Hepatocyte (in vitro differentiated cells): ENCODE measurements at regions not wholly inside any gene's neighbourhood (a gene's known extent, or its start where the extent isn't known, plus 50 kb on each side); places are given as distances from the start of the nearest gene placed in this dataset.

Experiments used
- DNase-seq: peaks from one replicate; pipeline ENCODE4 v3.0.0-alpha.2; 2016; ENCODE audit warnings: low spot score
- H2AFZ ChIP-seq: fragments of 200-600 bp; sonication (generic); 2 replicates; pipeline ENCODE4 v1.6.0; 2016; ENCODE audit warnings: antibody characterized with exemption, mild to moderate bottlenecking
- H3K27ac ChIP-seq: fragments of 200-600 bp; sonication (generic); 2 replicates; pipeline ENCODE4 v1.5.1; 2016; ENCODE audit warnings: mild to moderate bottlenecking
- H3K27me3 ChIP-seq: fragments of 200-600 bp; sonication (generic); 2 replicates; pipeline ENCODE4 v1.6.1; 2016
- H3K36me3 ChIP-seq: fragments of 200-600 bp; sonication (generic); replicated peaks from 2 replicates; pipeline ENCODE4 v1.5.1; 2016; ENCODE audit warnings: low read depth; ENCODE audit not compliant: insufficient read depth
- H3K4me1 ChIP-seq: fragments of 200-600 bp; sonication (generic); 2 replicates; pipeline ENCODE4 v1.5.1; 2016; ENCODE audit warnings: mild to moderate bottlenecking, moderate library complexity; ENCODE audit not compliant: insufficient read depth
- H3K4me2 ChIP-seq: fragments of 200-600 bp; sonication (generic); 2 replicates; pipeline ENCODE4 v1.6.0; 2016
- H3K4me3 ChIP-seq: fragments of 200-600 bp; sonication (generic); 2 replicates; pipeline ENCODE4 v1.5.1; 2016; ENCODE audit warnings: mild to moderate bottlenecking
- H3K79me2 ChIP-seq: fragments of 200-600 bp; sonication (generic); 2 replicates; pipeline ENCODE4 v1.6.0; 2017; ENCODE audit warnings: mild to moderate bottlenecking
- H3K9me2 ChIP-seq: fragments of 200-600 bp; sonication (generic); replicated peaks from 2 replicates; pipeline ENCODE4 v1.6.0; 2017; ENCODE audit warnings: mild to moderate bottlenecking; ENCODE audit not compliant: insufficient read depth
- H3K9me3 ChIP-seq: fragments of 200-600 bp; sonication (generic); 2 replicates; pipeline ENCODE4 v1.5.1; 2016; ENCODE audit warnings: low read depth, mild to moderate bottlenecking
- H4K20me1 ChIP-seq: fragments of 200-600 bp; sonication (generic); 2 replicates; pipeline ENCODE4 v1.6.0; 2016; ENCODE audit warnings: mild to moderate bottlenecking; ENCODE audit not compliant: insufficient read depth, poor library complexity, severe bottlenecking
- EZH2 ChIP-seq: fragments of 200-600 bp; sonication (generic); IDR thresholded peaks from 2 replicates; pipeline ENCODE4 v1.6.1; 2016; ENCODE audit warnings: antibody characterized with exemption, mild to moderate bottlenecking, borderline replicate concordance
- EZH2phosphoT487 ChIP-seq: fragments of 200-600 bp; sonication (generic); IDR thresholded peaks from one replicate; pipeline ENCODE4 v1.6.1; 2018; ENCODE audit warnings: antibody characterized with exemption, mild to moderate bottlenecking, low read depth, moderate library complexity; ENCODE audit not compliant: unreplicated experiment, severe bottlenecking
- WGBS: methylation state at CpG from one replicate; pipeline ENCODE4 v1.1.6; 2016; ENCODE audit warnings: low lambda C conversion rate; ENCODE audit errors: missing lambda C conversion rate; 5-methylcytosine and 5-hydroxymethylcytosine counted together
- TF ChIP-seq, protein P1 (sequence below): fragments of 200-600 bp; sonication (generic); IDR thresholded peaks from 2 replicates; pipeline ENCODE4 v1.5.1; 2016; ENCODE audit warnings: antibody characterized with exemption, mild to moderate bottlenecking; ENCODE audit not compliant: poor library complexity

DNA sequence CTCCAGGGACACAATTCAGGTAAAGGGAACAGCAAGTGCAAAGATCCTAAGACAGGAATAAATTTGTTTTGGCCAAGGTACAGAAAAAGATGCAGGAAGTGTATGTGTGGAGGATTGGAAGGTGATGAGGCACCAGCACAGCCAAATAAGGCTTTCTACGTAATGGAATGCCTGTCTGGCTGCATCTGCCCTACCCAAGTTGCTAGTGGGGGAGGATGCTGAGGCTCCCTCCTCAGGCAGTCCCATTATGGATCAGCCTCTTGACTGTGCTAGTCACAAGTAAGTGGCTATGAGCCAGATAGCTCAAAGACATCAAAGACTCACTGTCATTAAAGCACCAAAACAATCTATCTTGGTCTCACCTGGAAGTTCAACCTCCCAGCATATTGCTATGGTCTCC, 300.9 kb upstream of the FAT4 start:
- Histone ChIP-seq H3K9me3 (no peaks in the 10 kb centered on the region), H3K27me3 (no peaks in the 10 kb centered on the region), H3K4me3 (no peak overlapping the region), H3K79me2 (no peaks in the 10 kb centered on the region), H2AFZ (no peak overlapping the region), H4K20me1 (no peaks in the 10 kb centered on the region), H3K4me1 (no peaks in the 10 kb centered on the region), H3K9me2 (no peaks in the 10 kb centered on the region), H3K4me2 (no peak overlapping the region), H3K27ac (no peak overlapping the region), H3K36me3 (no peaks in the 10 kb centered on the region)
- no peak for DNase-seq
- WGBS: 78% methylated on average over 1 of the region's 1 CpG
- TF ChIP-seq, protein P1, sequence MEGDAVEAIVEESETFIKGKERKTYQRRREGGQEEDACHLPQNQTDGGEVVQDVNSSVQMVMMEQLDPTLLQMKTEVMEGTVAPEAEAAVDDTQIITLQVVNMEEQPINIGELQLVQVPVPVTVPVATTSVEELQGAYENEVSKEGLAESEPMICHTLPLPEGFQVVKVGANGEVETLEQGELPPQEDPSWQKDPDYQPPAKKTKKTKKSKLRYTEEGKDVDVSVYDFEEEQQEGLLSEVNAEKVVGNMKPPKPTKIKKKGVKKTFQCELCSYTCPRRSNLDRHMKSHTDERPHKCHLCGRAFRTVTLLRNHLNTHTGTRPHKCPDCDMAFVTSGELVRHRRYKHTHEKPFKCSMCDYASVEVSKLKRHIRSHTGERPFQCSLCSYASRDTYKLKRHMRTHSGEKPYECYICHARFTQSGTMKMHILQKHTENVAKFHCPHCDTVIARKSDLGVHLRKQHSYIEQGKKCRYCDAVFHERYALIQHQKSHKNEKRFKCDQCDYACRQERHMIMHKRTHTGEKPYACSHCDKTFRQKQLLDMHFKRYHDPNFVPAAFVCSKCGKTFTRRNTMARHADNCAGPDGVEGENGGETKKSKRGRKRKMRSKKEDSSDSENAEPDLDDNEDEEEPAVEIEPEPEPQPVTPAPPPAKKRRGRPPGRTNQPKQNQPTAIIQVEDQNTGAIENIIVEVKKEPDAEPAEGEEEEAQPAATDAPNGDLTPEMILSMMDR: no peak
- TF ChIP-seq EZH2 (no peak), EZH2phosphoT487 (no peak)

GRCh38 chr4:125011646-125012045, 299.1 kb upstream of the ANKRD50 start:
- Histone ChIP-seq H3K79me2 (no peaks in the 10 kb centered on the region), H4K20me1 (no peaks in the 10 kb centered on the region), H3K27ac (no peak overlapping the region), H3K4me1 (no peaks in the 10 kb centered on the region), H3K9me2 (no peaks in the 10 kb centered on the region), H3K4me2 (no peak overlapping the region), H3K9me3 (no peaks in the 10 kb centered on the region), H3K36me3 (no peaks in the 10 kb centered on the region), H3K4me3 (no peak overlapping the region), H2AFZ (no peak overlapping the region), H3K27me3 (no peaks in the 10 kb centered on the region)
- TF ChIP-seq EZH2phosphoT487: no peak
- TF ChIP-seq EZH2: no peak
- TF ChIP-seq, protein P1: no peak
- no peak for DNase-seq
- 97% methylated on average over 2 of the region's 2 CpGs for WGBS

DNA sequence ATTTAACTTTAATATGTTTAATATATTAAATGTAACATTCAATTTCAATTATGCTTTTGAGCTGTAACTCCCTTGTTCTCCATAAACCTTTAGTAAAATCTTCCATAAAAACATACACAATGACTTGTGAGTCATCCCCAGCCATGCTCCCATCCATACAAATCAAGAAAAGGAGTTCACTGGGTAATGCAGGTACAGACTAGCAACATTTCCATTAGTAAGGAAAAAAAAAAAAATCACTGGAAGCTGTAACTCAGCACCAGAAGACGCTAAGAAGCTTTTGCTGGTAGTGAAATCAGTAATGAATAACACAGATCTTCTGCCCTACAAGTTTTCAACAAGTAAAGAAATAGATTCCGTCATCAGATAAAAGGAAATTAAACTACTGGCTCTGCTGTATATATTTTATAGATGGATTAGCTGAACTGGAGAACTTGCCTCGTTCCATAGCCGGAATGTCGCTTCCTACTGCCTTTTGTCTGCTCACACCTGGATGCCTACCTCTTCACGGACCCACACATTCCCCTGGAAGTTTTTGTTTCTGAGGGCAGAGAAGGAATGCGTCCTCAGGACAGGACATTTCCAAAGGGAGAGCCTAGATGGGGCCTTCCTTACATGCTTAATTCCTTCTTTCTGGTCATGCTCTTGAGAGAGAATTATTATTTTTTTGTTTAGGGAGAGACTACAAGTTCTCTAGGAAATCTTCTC, 298.4 kb upstream of the ANKRD50 start:
- H3K4me1 ChIP-seq: no peaks in the 10 kb centered on the region
- TF ChIP-seq EZH2 (no peak), EZH2phosphoT487 (no peak)
- TF ChIP-seq, protein P1: no peak
- H3K9me2 ChIP-seq: no peaks in the 10 kb centered on the region
- 73% methylated on average over 7 of the region's 7 CpGs for WGBS
- no peaks in the 10 kb centered on the region for H4K20me1 ChIP-seq
- H3K4me2 ChIP-seq: no peak overlapping the region
- no peak overlapping the region for H2AFZ ChIP-seq
- H3K79me2 ChIP-seq: no peaks in the 10 kb centered on the region
- H3K36me3 ChIP-seq: no peaks in the 10 kb centered on the region
- no peak overlapping the region for H3K4me3 ChIP-seq
- no peaks in the 10 kb centered on the region for H3K9me3 ChIP-seq
- no peak for DNase-seq
- no peaks in the 10 kb centered on the region for H3K27me3 ChIP-seq
- H3K27ac ChIP-seq: no peak overlapping the region
